Fibroblast of mammary gland (primary cell): ENCODE measurements at regions not wholly inside any gene's neighbourhood (a gene's known extent, or its start where the extent isn't known, plus 50 kb on each side); places are given as distances from the start of the nearest gene placed in this dataset.

Experiments used
- DNase-seq: peaks from one replicate; pipeline ENCODE4 v3.0.0-alpha.2; 2010; ENCODE audit warnings: low read depth
- H3K4me3 ChIP-seq: 2 replicates; pipeline ENCODE4 v1.5.1; 2011; ENCODE audit warnings: low read depth, mild to moderate bottlenecking, low read length, moderate library complexity; ENCODE audit not compliant: control insufficient read depth
- TF ChIP-seq, protein P1 (sequence below): conservative IDR thresholded peaks from 2 replicates; pipeline ENCODE4 v1.5.1; 2011; ENCODE audit warnings: low read depth, low read length, inconsistent platforms; ENCODE audit not compliant: control insufficient read depth, insufficient read depth

- no peak overlapping the region for H3K4me3 ChIP-seq
- TF ChIP-seq, protein P1, sequence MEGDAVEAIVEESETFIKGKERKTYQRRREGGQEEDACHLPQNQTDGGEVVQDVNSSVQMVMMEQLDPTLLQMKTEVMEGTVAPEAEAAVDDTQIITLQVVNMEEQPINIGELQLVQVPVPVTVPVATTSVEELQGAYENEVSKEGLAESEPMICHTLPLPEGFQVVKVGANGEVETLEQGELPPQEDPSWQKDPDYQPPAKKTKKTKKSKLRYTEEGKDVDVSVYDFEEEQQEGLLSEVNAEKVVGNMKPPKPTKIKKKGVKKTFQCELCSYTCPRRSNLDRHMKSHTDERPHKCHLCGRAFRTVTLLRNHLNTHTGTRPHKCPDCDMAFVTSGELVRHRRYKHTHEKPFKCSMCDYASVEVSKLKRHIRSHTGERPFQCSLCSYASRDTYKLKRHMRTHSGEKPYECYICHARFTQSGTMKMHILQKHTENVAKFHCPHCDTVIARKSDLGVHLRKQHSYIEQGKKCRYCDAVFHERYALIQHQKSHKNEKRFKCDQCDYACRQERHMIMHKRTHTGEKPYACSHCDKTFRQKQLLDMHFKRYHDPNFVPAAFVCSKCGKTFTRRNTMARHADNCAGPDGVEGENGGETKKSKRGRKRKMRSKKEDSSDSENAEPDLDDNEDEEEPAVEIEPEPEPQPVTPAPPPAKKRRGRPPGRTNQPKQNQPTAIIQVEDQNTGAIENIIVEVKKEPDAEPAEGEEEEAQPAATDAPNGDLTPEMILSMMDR = no peak
- no peak for DNase-seq
These were observed 454.2 kb downstream of the SETD4 start for GRCh38 chr21:35606146-35606545.

- H3K4me3 ChIP-seq = no peak overlapping the region
- no peak for DNase-seq
- TF ChIP-seq, protein P1 = no peak
These were observed 456.8 kb downstream of the SETD4 start for GRCh38 chr21:35603494-35603893.

DNA sequence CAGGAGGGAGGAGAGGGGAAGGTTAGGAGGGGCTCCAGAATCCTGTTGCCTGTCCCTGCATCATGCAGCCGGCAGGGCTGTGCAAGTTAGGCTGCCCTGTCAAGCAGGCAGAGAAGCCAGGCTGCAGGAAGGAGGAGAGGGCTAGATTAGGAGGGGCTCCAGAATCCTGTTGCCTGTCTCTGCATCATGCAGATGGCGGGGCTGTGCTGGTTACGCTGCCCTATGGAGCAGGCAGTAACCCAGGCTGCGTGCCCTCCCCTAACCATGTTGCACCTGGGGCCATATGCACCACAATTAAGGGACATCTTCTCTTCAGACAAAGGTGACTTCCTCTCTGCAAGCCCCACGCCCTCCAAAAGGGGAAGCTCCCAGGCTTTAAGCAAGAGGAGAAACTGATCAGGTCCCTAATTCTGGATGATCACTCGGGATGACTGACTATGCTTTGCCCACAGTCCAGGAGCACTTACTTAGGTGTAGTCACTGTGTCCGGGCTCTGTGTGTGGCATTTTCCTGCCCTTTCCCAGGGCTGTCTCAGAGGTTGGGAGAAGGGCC is 457.4 kb downstream of the SETD4 start:
- TF ChIP-seq, protein P1 = no peak
- DNase-seq = no peak
- H3K4me3 ChIP-seq = no peak overlapping the region

GRCh38 chr21:35601211-35601610 is 459.1 kb downstream of the SETD4 start:
- TF ChIP-seq, protein P1 = no peak
- H3K4me3 ChIP-seq = no peak overlapping the region
- DNase-seq = peak; percentile 26

GRCh38 chr21:35599164-35599563 is 461.2 kb downstream of the SETD4 start:
- no peak overlapping the region for H3K4me3 ChIP-seq
- DNase-seq = no peak
- TF ChIP-seq, protein P1 = no peak

- no peak for DNase-seq
- no peak overlapping the region for H3K4me3 ChIP-seq
- TF ChIP-seq, protein P1 = no peak
These were observed 462.5 kb downstream of the SETD4 start for GRCh38 chr21:35597750-35598339.
